K562 (cell line): ENCODE measurements at regions not wholly inside any gene's neighbourhood (a gene's known extent, or its start where the extent isn't known, plus 50 kb on each side); places are given as distances from the start of the nearest gene placed in this dataset.
A peak's percentile ranks its signal among the peaks of the same experiment; 100 is the strongest.

Experiments
- ATAC-seq: fragments of 200-7000 bp; cut with Tn5 transposase; 3 replicates; pipeline ENCODE4 v1.9.1; 2020; ENCODE audit warnings: moderate library complexity
- BruUV-seq: library from RNA; stranded (reverse); fragments of 400-500 nt; replicated peaks from 2 replicates; lab custom pipeline; 2021; lab: Mats Ljungman, UMichigan
- CTCF ChIA-PET: fragments of 300-600 bp; formaldehyde crosslinking; extraction: SDS; loops from one replicate; lab custom pipeline; 2021; ENCODE audit warnings: low intra/inter-chr PET ratio; lab: Yijun Ruan, JAX
- POLR2A ChIA-PET: fragments of 300-600, 350-650 bp; sonication (Branson Sonifier 250); formaldehyde crosslinking; extraction: SDS; loops from one replicate; lab custom pipeline; 2021; ENCODE audit warnings: antibody characterized with exemption, inconsistent platforms; lab: Yijun Ruan, JAX
- DNase-seq, 4 experiments: peaks; one replicate each; pipeline versions ENCODE4 v3.0.0 to v3.0.0-alpha.2; 2011 to 2018; ENCODE audit warnings: low spot score in 3 of 4, mixed read lengths in 3 of 4; ENCODE audit errors: extremely low read depth in 1 of 4
- FAIRE-seq: peaks from 2 replicates; lab custom pipeline; 2011; peaks lifted over from hg19 to GRCh38; lab: Jason Lieb, UNC
- H2AFZ ChIP-seq: 2 replicates; pipeline ENCODE4 v1.6.0; 2011; ENCODE audit warnings: low read depth, low read length, control low read depth, inconsistent platforms
- H3K27ac ChIP-seq: fragments of 200-600 bp; 3 replicates; pipeline ENCODE4 v1.8.0; 2011; ENCODE audit warnings: low read depth, mild to moderate bottlenecking, control low read depth, inconsistent platforms, low read length, moderate library complexity, mixed read lengths; ENCODE audit errors: extremely low read depth
- H3K27me3 ChIP-seq, 2 experiments: fragments of 300-600 bp in 1 of 2; 2 replicates in 1 of 2; 3 replicates in 1 of 2; pipeline versions ENCODE4 v1.6.0 to v1.8.0; 2011; ENCODE audit warnings: inconsistent platforms in 2 of 2, low read length in 2 of 2, mild to moderate bottlenecking in 1 of 2, mixed read lengths in 1 of 2, moderate library complexity in 1 of 2; ENCODE audit not compliant: control insufficient read depth in 2 of 2, insufficient read depth in 2 of 2
- H3K36me3 ChIP-seq: fragments of 300-600 bp; 3 replicates; pipeline ENCODE4 v1.8.0; 2011; ENCODE audit warnings: mild to moderate bottlenecking, low read length, inconsistent platforms; ENCODE audit not compliant: control insufficient read depth, insufficient read depth
- H3K4me1 ChIP-seq, 2 experiments: fragments of 200-600 bp in 1 of 2; replicated peaks in 1 of 2; 2 replicates in 1 of 2; 3 replicates in 1 of 2; pipeline versions ENCODE4 v1.5.1 to v1.8.0; 2011; ENCODE audit warnings: inconsistent platforms in 2 of 2, low read length in 2 of 2, mild to moderate bottlenecking in 1 of 2, mixed read lengths in 1 of 2, moderate library complexity in 1 of 2; ENCODE audit not compliant: control insufficient read depth in 2 of 2, insufficient read depth in 2 of 2
- H3K4me2 ChIP-seq: 2 replicates; pipeline ENCODE4 v1.6.1; 2011; ENCODE audit warnings: low read length, control low read depth, inconsistent platforms, mixed read lengths; ENCODE audit not compliant: insufficient read depth
- H3K4me3 ChIP-seq: fragments of 200-600 bp; sonication (generic), shearing (Covaris generic); 2 replicates; pipeline ENCODE4 v1.5.1; 2016; ENCODE audit warnings: control low read depth, inconsistent platforms
- H3K79me2 ChIP-seq: fragments of 200-600 bp; 3 replicates; pipeline ENCODE4 v1.8.0; 2011; ENCODE audit warnings: low read length, inconsistent platforms; ENCODE audit not compliant: control insufficient read depth, insufficient read depth
- H3K9ac ChIP-seq, 2 experiments: 2 replicates each; pipeline versions ENCODE4 v1.6.0 to v1.6.1; 2011; ENCODE audit warnings: low read depth in 2 of 2, low read length in 2 of 2, control low read depth in 1 of 2, inconsistent platforms in 1 of 2, mild to moderate bottlenecking in 1 of 2, mixed read lengths in 1 of 2; ENCODE audit not compliant: insufficient read depth in 1 of 2
- H3K9me1 ChIP-seq: one replicate; pipeline ENCODE4 v1.6.0; 2011; ENCODE audit warnings: inconsistent platforms, mild to moderate bottlenecking, low read length, moderate library complexity; ENCODE audit not compliant: control insufficient read depth, insufficient read depth
- H3K9me3 ChIP-seq: replicated peaks from 2 replicates; pipeline ENCODE4 v1.5.1; 2011; ENCODE audit warnings: low read depth, low read length, inconsistent platforms; ENCODE audit not compliant: control insufficient read depth, insufficient read depth
- H4K20me1 ChIP-seq: replicated peaks from 2 replicates; pipeline ENCODE4 v1.6.1; 2011; ENCODE audit warnings: low read length, inconsistent platforms, mixed read lengths; ENCODE audit not compliant: control insufficient read depth, insufficient read depth
- NFIC ChIP-seq: fragments of 450-650 bp; IDR thresholded peaks from 2 replicates; pipeline ENCODE4 v1.6.1; 2017; ENCODE audit warnings: mild to moderate bottlenecking, inconsistent platforms
- SAFB2 ChIP-seq: fragments of 200-400 bp; formaldehyde crosslinking; IDR thresholded peaks from 2 replicates; pipeline ENCODE4 v1.6.1; 2018; ENCODE audit warnings: borderline replicate concordance, low read length, low read depth, moderate library complexity; ENCODE audit not compliant: severe bottlenecking
- SMARCB1 ChIP-seq: IDR thresholded peaks from 2 replicates; pipeline ENCODE4 v1.6.1; 2011; ENCODE audit warnings: improper control_type of control experiment, low read depth; ENCODE audit not compliant: insufficient read length
- ZNF124 ChIP-seq: sonication (generic); formaldehyde crosslinking; IDR thresholded peaks from 2 replicates; pipeline ENCODE4 v1.8.1; 2022; ENCODE audit warnings: missing genetic modification reagents
- ZNF780A ChIP-seq: fragments of 250-450 bp; sonication (Bioruptor Pico); IDR thresholded peaks from 2 replicates; pipeline ENCODE4 v1.5.0; 2021; ENCODE audit warnings: mild to moderate bottlenecking
- WGBS: fragments of 100-300 bp; shearing (Covaris generic); methylation state at CpG from one replicate; pipeline ENCODE4 v1.1.6; 2016; ENCODE audit warnings: low coverage, mixed read lengths; ENCODE audit not compliant: insufficient coverage; ENCODE audit errors: missing lambda C conversion rate; 5-methylcytosine and 5-hydroxymethylcytosine counted together
- in situ Hi-C: fragments of 300-500 bp; cut with MboI; formaldehyde crosslinking; loops from 4 replicates; pipeline ENCODE4 v1.15.0; 2018; ENCODE audit warnings: inconsistent platforms, mixed read lengths
- intact Hi-C: fragments of 100-400 bp; cut with micrococcal nuclease; formaldehyde crosslinking; loops from 2 replicates; pipeline ENCODE4 v1.14.2; 2022
- TF ChIP-seq, protein P1 (sequence below): fragments of 250-450 bp; sonication (Bioruptor Pico); IDR thresholded peaks from 2 replicates; pipeline ENCODE4 v1.8.0; 2021; ENCODE audit warnings: borderline replicate concordance, mild to moderate bottlenecking, moderate library complexity; ENCODE audit not compliant: poor library complexity, severe bottlenecking

DNA sequence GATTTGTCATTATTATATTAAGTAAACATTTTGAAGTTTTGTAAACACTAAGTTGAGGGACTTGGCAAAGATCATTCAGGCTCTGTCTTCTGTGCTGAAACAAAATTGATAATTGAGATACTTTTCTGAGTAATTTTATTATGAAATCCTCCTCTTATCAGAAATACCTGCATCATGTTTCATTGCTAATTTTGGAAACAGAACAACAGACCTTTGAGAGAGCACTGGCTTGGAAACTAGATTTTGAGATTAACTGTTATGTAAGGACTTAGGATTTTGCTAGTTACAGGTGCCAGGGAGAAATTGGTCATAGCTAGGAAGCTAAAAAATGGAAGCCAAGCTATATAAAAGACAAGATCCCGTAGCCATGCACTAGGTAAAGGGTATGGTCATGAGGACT is 201.7 kb upstream of the DCN start (continued):
- TF ChIP-seq, protein P1, sequence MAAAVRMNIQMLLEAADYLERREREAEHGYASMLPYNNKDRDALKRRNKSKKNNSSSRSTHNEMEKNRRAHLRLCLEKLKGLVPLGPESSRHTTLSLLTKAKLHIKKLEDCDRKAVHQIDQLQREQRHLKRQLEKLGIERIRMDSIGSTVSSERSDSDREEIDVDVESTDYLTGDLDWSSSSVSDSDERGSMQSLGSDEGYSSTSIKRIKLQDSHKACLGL (CRISPR knock-in tag) = no peak
- TF ChIP-seq ZNF780A (CRISPR knock-in tag) (no peak), SAFB2 (no peak)

DNA sequence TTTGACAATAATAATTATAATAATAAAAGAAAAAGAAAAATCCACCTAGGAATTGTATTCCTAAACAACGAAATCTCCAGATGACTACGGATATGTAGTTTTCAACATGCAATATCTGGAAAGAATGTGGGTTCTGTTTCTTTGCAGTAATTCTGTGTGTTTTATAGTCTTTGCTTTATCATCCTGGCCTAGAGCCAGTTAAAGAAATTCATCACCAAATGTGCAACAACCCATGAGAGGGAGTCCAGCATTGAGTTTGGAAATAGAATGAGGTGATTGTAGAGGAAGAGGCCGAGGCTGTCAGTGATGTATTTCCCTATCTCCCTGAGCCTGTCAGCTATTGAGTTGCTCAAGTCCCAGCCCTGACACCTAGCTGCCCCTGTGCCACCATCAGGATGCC is 200.5 kb upstream of the DCN start:
- TF ChIP-seq ZNF124 (CRISPR knock-in tag) (no peak), NFIC (peak; percentile 24; the same call in 1 of the 2 replicates), SMARCB1 (no peak)
- in situ Hi-C loops = no loop called here
- no peaks in the 10 kb centered on the region for H3K4me1 ChIP-seq
- H3K27ac ChIP-seq = no peak overlapping the region
- H2AFZ ChIP-seq = no peak overlapping the region
- no TSS peak for BruUV-seq
- H3K9me3 ChIP-seq = no peaks in the 10 kb centered on the region
- no peaks in the 10 kb centered on the region for H3K27me3 ChIP-seq
- H4K20me1 ChIP-seq = no peaks in the 10 kb centered on the region
- no peaks in the 10 kb centered on the region for H3K79me2 ChIP-seq
- H3K9me1 ChIP-seq = no peaks in the 10 kb centered on the region
- H3K4me2 ChIP-seq = no peak overlapping the region
- FAIRE-seq (no peak), DNase-seq (no peak), ATAC-seq (no peak)
- H3K4me3 ChIP-seq = no peak overlapping the region
- intact Hi-C loops = loop anchor here (2.0 to 10.0 kb wide), 6 partner anchors 194 to 1269 kb away; partner anchors contain the start of gene BTG1
- ChIA-PET CTCF (interaction anchor here (3.3 kb wide), 1 partner anchor 1187 kb away, joined by 24 read pairs; no protein-coding TSS in a partner anchor), POLR2A (no interaction called here)
- H3K36me3 ChIP-seq = no peaks in the 10 kb centered on the region; the same call in 1 of the 3 replicates
- WGBS = 57% methylated on average over 3 of the region's 3 CpGs
- H3K9ac ChIP-seq = no peak overlapping the region
